Cardiac muscle cell (in vitro differentiated cells and primary cell): ENCODE measurements at regions not wholly inside any gene's neighbourhood (a gene's known extent, or its start where the extent isn't known, plus 50 kb on each side); places are given as distances from the start of the nearest gene placed in this dataset.

Experiments
- DNase-seq, 2 donors: peaks; one replicate each; pipeline versions ENCODE4 v3.0.0 to v3.0.0-alpha.2; 2010 to 2017; ENCODE audit warnings: low read depth in 1 of 2, low spot score in 1 of 2
- H3K27ac ChIP-seq: fragments of 200-600 bp; sonication (generic); 2 replicates; pipeline ENCODE4 v1.5.1; 2016
- H3K27me3 ChIP-seq: fragments of 200-600 bp; sonication (generic); 2 replicates; pipeline ENCODE4 v1.6.0; 2016; ENCODE audit warnings: control low read depth
- H3K36me3 ChIP-seq: fragments of 200-600 bp; sonication (generic); 2 replicates; pipeline ENCODE4 v1.5.1; 2016; ENCODE audit warnings: control low read depth
- H3K4me1 ChIP-seq: fragments of 200-600 bp; sonication (generic); 2 replicates; pipeline ENCODE4 v1.8.1; 2017; ENCODE audit warnings: low read depth, mild to moderate bottlenecking, mixed run types
- H3K4me3 ChIP-seq: fragments of 200-600 bp; sonication (generic); 2 replicates; pipeline ENCODE4 v1.5.1; 2016; ENCODE audit warnings: mild to moderate bottlenecking
- H3K9me3 ChIP-seq: fragments of 200-600 bp; sonication (generic); 2 replicates; pipeline ENCODE4 v1.5.1; 2017; ENCODE audit warnings: low read depth, mild to moderate bottlenecking, control low read depth
- CTCF ChIP-seq: IDR thresholded peaks from 2 replicates; pipeline ENCODE4 v1.5.1; 2012; ENCODE audit warnings: low read depth, mild to moderate bottlenecking, low read length

DNA sequence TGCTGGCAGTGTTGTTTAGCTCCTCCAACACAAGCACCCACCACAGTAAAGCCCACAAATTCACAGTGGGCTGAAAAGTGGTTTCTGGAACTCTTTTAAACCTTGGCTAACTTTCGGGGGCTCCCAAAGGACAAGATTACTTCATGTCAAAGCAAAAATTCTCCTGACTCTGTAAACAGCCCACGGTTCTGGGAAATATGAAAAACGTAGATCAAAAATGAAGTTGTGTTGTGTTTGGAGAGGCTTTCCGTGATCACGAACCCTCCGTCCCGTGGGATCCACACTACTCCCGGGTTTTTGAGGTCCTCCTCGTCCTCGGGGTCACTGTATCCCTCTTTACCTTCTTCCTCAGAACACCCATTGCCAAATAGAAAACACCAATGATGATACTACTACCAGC is 159.0 kb upstream of the RUNX1 start:
- Histone ChIP-seq H3K4me3 (no peak overlapping the region), H3K9me3 (no peaks in the 10 kb centered on the region), H3K27ac (no peak overlapping the region), H3K27me3 (peaks cover 64% of the 10 kb centered on the region), H3K36me3 (no peaks in the 10 kb centered on the region), H3K4me1 (no peaks in the 10 kb centered on the region)
- DNase-seq: no peak
- no peak for TF ChIP-seq CTCF

DNA sequence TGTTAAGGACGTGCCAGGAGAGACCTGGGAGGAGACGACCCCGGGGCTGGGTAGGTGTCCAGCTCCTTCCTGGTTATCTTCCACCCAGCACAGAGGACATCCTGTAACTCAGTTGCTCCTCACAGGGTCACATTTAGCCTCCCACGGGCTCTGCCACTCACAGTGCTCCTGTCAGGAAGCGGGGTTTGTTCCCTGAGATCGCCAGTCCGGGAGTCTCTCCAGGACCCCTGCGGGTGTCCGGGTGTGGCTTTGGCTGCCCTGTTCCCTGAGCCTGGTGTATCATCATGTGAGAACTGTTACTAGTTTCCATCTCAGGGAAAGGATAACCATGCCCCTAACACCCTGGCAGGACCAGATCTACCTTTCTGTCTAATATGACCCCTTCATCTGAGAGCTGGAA is 158.2 kb upstream of the RUNX1 start:
- no peak overlapping the region for H3K4me3 ChIP-seq
- no peak for TF ChIP-seq CTCF
- H3K27ac ChIP-seq: no peak overlapping the region
- no peaks in the 10 kb centered on the region for H3K9me3 ChIP-seq
- peaks cover 61% of the 10 kb centered on the region for H3K27me3 ChIP-seq
- no peaks in the 10 kb centered on the region for H3K36me3 ChIP-seq
- no peaks in the 10 kb centered on the region for H3K4me1 ChIP-seq
- DNase-seq: no peak

DNA sequence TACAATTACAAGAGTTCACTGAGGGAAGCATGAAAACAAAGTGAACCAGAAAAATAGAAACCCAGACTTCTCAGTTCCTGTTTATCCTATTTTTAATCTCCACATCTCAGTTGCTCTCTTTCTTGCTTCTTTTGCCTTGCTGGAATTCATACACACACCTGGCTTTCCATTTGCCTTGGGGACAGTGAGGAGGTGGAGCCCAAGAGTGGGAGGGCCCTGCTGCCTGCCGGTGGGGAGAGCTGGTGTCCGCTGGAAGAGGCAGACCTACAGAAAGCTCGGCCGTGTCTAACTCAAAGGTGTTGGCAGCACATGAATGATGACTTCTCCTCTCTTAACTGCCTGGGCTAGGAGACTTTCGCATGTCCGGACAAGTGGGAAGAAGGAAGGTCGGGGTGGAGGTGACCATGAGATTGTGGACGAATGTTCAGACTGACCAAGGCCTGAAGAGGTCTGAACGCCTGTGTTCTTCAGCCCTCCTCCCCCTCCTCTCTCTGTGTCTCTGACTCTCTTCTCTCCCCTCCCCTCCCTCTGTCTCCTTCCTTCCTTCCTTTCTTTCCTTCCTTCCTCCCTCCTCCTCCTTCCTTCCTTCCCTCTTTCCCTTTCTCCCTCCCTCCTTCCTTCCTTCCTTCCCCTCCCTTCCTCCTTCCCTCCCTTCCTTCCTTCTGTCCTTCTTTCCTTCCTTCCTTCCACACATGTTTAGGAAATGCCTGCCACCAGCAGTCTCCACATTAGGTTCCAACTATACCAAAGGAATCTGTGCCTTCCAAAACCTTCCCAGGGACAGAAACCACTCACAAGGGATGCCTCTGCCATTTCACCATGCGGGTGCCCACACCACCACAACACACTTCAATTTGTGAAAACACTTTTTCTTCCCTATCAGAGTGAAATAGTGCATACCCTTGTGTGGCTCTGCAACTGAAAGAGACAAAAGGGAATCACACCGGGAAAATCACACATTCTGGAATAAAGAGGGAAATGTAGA is 157.3 kb upstream of the RUNX1 start:
- no peak for TF ChIP-seq CTCF
- Histone ChIP-seq H3K4me3 (no peak overlapping the region), H3K4me1 (no peaks in the 10 kb centered on the region), H3K27ac (no peak overlapping the region), H3K27me3 (peaks cover 60% of the 10 kb centered on the region), H3K9me3 (no peaks in the 10 kb centered on the region), H3K36me3 (no peaks in the 10 kb centered on the region)
- DNase-seq: peak in 1 of 2 donors; percentile 45

GRCh38 chr21:35204850-35205541 is 155.9 kb upstream of the RUNX1 start:
- Histone ChIP-seq H3K4me1 (no peaks in the 10 kb centered on the region), H3K27ac (no peak overlapping the region), H3K4me3 (no peak overlapping the region), H3K9me3 (no peaks in the 10 kb centered on the region), H3K36me3 (no peaks in the 10 kb centered on the region), H3K27me3 (peaks cover 71% of the 10 kb centered on the region)
- peak; percentile 20 for TF ChIP-seq CTCF
- DNase-seq: peak in 1 of 2 donors; percentile 99

GRCh38 chr21:35204125-35204524 is 155.0 kb upstream of the RUNX1 start:
- peak in 1 of 2 donors; percentile 58 for DNase-seq
- Histone ChIP-seq H3K36me3 (no peaks in the 10 kb centered on the region), H3K27ac (no peak overlapping the region), H3K27me3 (peaks cover 78% of the 10 kb centered on the region), H3K4me1 (no peaks in the 10 kb centered on the region), H3K9me3 (no peaks in the 10 kb centered on the region), H3K4me3 (no peak overlapping the region)
- TF ChIP-seq CTCF: no peak
